ENCODE measurements at regions not wholly inside any gene's neighbourhood (a gene's known extent, or its start where the extent isn't known, plus 50 kb on each side); places are given as distances from the start of the nearest gene placed in this dataset.

- intact Hi-C loops (cut with DNase I): no loop called here
- WGBS, 2 donors: 85 to 92% methylated on average over 2 of the region's 2 CpGs
- TF ChIP-seq, protein P1, sequence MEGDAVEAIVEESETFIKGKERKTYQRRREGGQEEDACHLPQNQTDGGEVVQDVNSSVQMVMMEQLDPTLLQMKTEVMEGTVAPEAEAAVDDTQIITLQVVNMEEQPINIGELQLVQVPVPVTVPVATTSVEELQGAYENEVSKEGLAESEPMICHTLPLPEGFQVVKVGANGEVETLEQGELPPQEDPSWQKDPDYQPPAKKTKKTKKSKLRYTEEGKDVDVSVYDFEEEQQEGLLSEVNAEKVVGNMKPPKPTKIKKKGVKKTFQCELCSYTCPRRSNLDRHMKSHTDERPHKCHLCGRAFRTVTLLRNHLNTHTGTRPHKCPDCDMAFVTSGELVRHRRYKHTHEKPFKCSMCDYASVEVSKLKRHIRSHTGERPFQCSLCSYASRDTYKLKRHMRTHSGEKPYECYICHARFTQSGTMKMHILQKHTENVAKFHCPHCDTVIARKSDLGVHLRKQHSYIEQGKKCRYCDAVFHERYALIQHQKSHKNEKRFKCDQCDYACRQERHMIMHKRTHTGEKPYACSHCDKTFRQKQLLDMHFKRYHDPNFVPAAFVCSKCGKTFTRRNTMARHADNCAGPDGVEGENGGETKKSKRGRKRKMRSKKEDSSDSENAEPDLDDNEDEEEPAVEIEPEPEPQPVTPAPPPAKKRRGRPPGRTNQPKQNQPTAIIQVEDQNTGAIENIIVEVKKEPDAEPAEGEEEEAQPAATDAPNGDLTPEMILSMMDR (IDR thresholded peaks at IDR 0.05): no peak
- no peak for TF ChIP-seq POLR2A (IDR thresholded peaks at IDR 0.05)
- no peak for DNase-seq
- Histone ChIP-seq H3K9me3 (no peaks in the 10 kb centered on the region), H3K4me1 (no peaks in the 10 kb centered on the region), H3K27ac (no peak overlapping the region), H3K27me3 (no peaks in the 10 kb centered on the region), H3K4me3 (replicated peaks in 1 of 3) (no peak overlapping the region), H3K36me3 (no peaks in the 10 kb centered on the region)
These were observed 297.1 kb downstream of the NSUN3 start for GRCh38 chr3:94359996-94360395.

GRCh38 chr3:94360987-94361386 lies 298.1 kb downstream of the NSUN3 start:
- H3K27me3 ChIP-seq: no peaks in the 10 kb centered on the region
- intact Hi-C loops (cut with DNase I): no loop called here
- H3K9me3 ChIP-seq: no peaks in the 10 kb centered on the region
- peak in 1 of 2 donors; percentile 54 for DNase-seq
- H3K4me1 ChIP-seq: no peaks in the 10 kb centered on the region
- H3K27ac ChIP-seq: no peak overlapping the region
- TF ChIP-seq, protein P1 (IDR thresholded peaks at IDR 0.05): no peak
- no peak for TF ChIP-seq POLR2A (IDR thresholded peaks at IDR 0.05)
- no peaks in the 10 kb centered on the region for H3K36me3 ChIP-seq
- no peak overlapping the region for H3K4me3 ChIP-seq (replicated peaks in 1 of 3)

- TF ChIP-seq, protein P1 (IDR thresholded peaks at IDR 0.05): no peak
- TF ChIP-seq POLR2A (IDR thresholded peaks at IDR 0.05): no peak
- WGBS, 2 donors: 65 to 70% methylated on average over 4 of the region's 4 CpGs
- intact Hi-C loops (cut with DNase I): no loop called here
- Histone ChIP-seq H3K36me3 (no peaks in the 10 kb centered on the region), H3K27me3 (no peaks in the 10 kb centered on the region), H3K4me3 (replicated peaks in 1 of 3) (no peak overlapping the region), H3K4me1 (no peaks in the 10 kb centered on the region), H3K27ac (no peak overlapping the region), H3K9me3 (no peaks in the 10 kb centered on the region)
- DNase-seq: no peak
These were observed 299.5 kb downstream of the NSUN3 start for GRCh38 chr3:94362393-94362792.

DNA sequence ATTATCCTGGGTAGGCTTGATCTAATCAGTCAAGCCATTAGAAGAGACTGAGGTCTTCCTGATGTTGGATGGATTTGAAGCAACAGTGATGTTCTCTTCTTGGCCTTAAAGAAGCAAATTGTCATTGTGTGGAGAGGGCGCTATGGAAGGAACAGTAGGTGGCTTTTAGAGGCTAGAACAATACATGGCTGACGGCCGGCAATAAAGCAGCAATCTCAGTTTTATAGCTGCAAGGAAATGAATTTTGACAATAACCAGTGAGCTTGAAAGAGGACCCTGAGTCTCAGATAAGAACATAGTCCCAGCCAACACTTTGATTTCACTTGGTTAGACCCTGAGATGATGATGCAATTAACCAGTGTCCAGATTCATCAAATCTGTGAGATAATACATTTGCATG lies 302.1 kb downstream of the NSUN3 start:
- H3K27me3 ChIP-seq: no peaks in the 10 kb centered on the region
- no peaks in the 10 kb centered on the region for H3K9me3 ChIP-seq
- H3K4me3 ChIP-seq (replicated peaks in 1 of 3): no peak overlapping the region
- no peaks in the 10 kb centered on the region for H3K36me3 ChIP-seq
- no peak overlapping the region for H3K27ac ChIP-seq
- intact Hi-C loops (cut with DNase I): no loop called here
- H3K4me1 ChIP-seq: no peaks in the 10 kb centered on the region
- WGBS, 2 donors: 85 to 89% methylated on average over 3 of the region's 3 CpGs
- DNase-seq: no peak
- TF ChIP-seq POLR2A (IDR thresholded peaks at IDR 0.05): no peak
- TF ChIP-seq, protein P1 (IDR thresholded peaks at IDR 0.05): no peak

GRCh38 chr3:94372026-94372425 lies 309.2 kb downstream of the NSUN3 start:
- Histone ChIP-seq H3K27ac (no peak overlapping the region), H3K9me3 (no peaks in the 10 kb centered on the region), H3K4me1 (no peaks in the 10 kb centered on the region), H3K36me3 (no peaks in the 10 kb centered on the region), H3K27me3 (no peaks in the 10 kb centered on the region), H3K4me3 (replicated peaks in 1 of 3) (no peak overlapping the region)
- intact Hi-C loops (cut with DNase I): no loop called here
- DNase-seq: no peak
- TF ChIP-seq, protein P1 (IDR thresholded peaks at IDR 0.05): no peak
- TF ChIP-seq POLR2A (IDR thresholded peaks at IDR 0.05): no peak
